H9 (cell line): ENCODE measurements at regions not wholly inside any gene's neighbourhood (a gene's known extent, or its start where the extent isn't known, plus 50 kb on each side); places are given as distances from the start of the nearest gene placed in this dataset.

ENCODE experiments used
- DNase-seq: peaks from one replicate; pipeline ENCODE4 v3.0.0-alpha.2; 2017
- H2AFZ ChIP-seq: one replicate; pipeline ENCODE4 v1.6.1; 2013; ENCODE audit warnings: mild to moderate bottlenecking, low read length, control low read depth, moderate library complexity
- H2AK5ac ChIP-seq: 2 replicates; pipeline ENCODE4 v1.6.1; 2013; ENCODE audit warnings: low read length, control low read depth, mixed read lengths; ENCODE audit not compliant: insufficient read length
- H2BK120ac ChIP-seq: one replicate; pipeline ENCODE4 v1.6.1; 2013; ENCODE audit warnings: low read depth, mild to moderate bottlenecking, low read length, control low read depth, inconsistent platforms; ENCODE audit not compliant: poor library complexity, severe bottlenecking
- H2BK12ac ChIP-seq: 2 replicates; pipeline ENCODE4 v1.6.1; 2013; ENCODE audit warnings: low read length, control low read depth, mixed read lengths, low read depth; ENCODE audit not compliant: insufficient read length
- H2BK15ac ChIP-seq: 2 replicates; pipeline ENCODE4 v1.6.1; 2013; ENCODE audit warnings: low read depth, low read length, control low read depth
- H2BK20ac ChIP-seq: one replicate; pipeline ENCODE4 v1.6.1; 2013; ENCODE audit warnings: low read depth, mild to moderate bottlenecking, low read length, control low read depth, inconsistent platforms; ENCODE audit not compliant: poor library complexity, severe bottlenecking
- H2BK5ac ChIP-seq: 2 replicates; pipeline ENCODE4 v1.6.1; 2013; ENCODE audit warnings: low read length, control low read depth, mixed read lengths; ENCODE audit not compliant: insufficient read length
- H3K14ac ChIP-seq: 2 replicates; pipeline ENCODE4 v1.6.1; 2013; ENCODE audit warnings: low read length, control low read depth; ENCODE audit not compliant: insufficient read depth
- H3K18ac ChIP-seq: 2 replicates; pipeline ENCODE4 v1.6.1; 2013; ENCODE audit warnings: low read depth, mild to moderate bottlenecking, mixed read lengths, low read length, control low read depth; ENCODE audit not compliant: insufficient read length
- H3K23ac ChIP-seq: 2 replicates; pipeline ENCODE4 v1.6.1; 2013; ENCODE audit warnings: low read length, control low read depth, mixed read lengths, low read depth; ENCODE audit not compliant: insufficient read length
- H3K23me2 ChIP-seq: 2 replicates; pipeline ENCODE4 v1.6.1; 2013; ENCODE audit warnings: low read depth, mild to moderate bottlenecking, mixed read lengths, low read length, control low read depth; ENCODE audit not compliant: insufficient read length, poor library complexity, severe bottlenecking
- H3K27ac ChIP-seq: 2 replicates; pipeline ENCODE4 v1.5.1; 2013; ENCODE audit warnings: low read length, control low read depth, mixed read lengths, low read depth; ENCODE audit not compliant: insufficient read length
- H3K27me3 ChIP-seq: 2 replicates; pipeline ENCODE4 v1.6.1; 2013; ENCODE audit warnings: low read length, control low read depth, inconsistent platforms; ENCODE audit not compliant: insufficient read depth
- H3K4ac ChIP-seq: 2 replicates; pipeline ENCODE4 v1.6.1; 2013; ENCODE audit warnings: low read depth, mild to moderate bottlenecking, control low read depth, inconsistent platforms, low read length, moderate library complexity
- H3K4me1 ChIP-seq: 2 replicates; pipeline ENCODE4 v1.6.1; 2013; ENCODE audit warnings: low read length, control low read depth, inconsistent platforms; ENCODE audit not compliant: insufficient read depth
- H3K4me2 ChIP-seq: 2 replicates; pipeline ENCODE4 v1.6.1; 2013; ENCODE audit warnings: low read length, control low read depth, mixed read lengths; ENCODE audit not compliant: insufficient read length, insufficient read depth
- H3K56ac ChIP-seq: 2 replicates; pipeline ENCODE4 v1.6.1; 2013; ENCODE audit warnings: low read depth, mild to moderate bottlenecking, mixed read lengths, low read length, control low read depth; ENCODE audit not compliant: insufficient read length
- H3K79me1 ChIP-seq: 2 replicates; pipeline ENCODE4 v1.6.1; 2013; ENCODE audit warnings: low read depth, mild to moderate bottlenecking, moderate library complexity, low read length, control low read depth, inconsistent platforms; ENCODE audit not compliant: insufficient read depth, poor library complexity, severe bottlenecking
- H3K79me2 ChIP-seq: 2 replicates; pipeline ENCODE4 v1.6.1; 2013; ENCODE audit warnings: low read length, control low read depth, inconsistent platforms; ENCODE audit not compliant: insufficient read depth
- H3K9ac ChIP-seq: 2 replicates; pipeline ENCODE4 v1.6.1; 2013; ENCODE audit warnings: low read length, control low read depth, mixed read lengths; ENCODE audit not compliant: insufficient read length; ENCODE audit errors: extremely low read depth
- H3K9me3 ChIP-seq: one replicate; pipeline ENCODE4 v1.6.1; 2013; ENCODE audit warnings: low read depth, low read length, inconsistent platforms; ENCODE audit not compliant: control insufficient read depth
- H3T11ph ChIP-seq: one replicate; pipeline ENCODE4 v1.6.1; 2013; ENCODE audit warnings: mild to moderate bottlenecking, low read length, control low read depth, inconsistent platforms
- H4K20me1 ChIP-seq: one replicate; pipeline ENCODE4 v1.6.1; 2013; ENCODE audit not compliant: control insufficient read depth, insufficient read length, insufficient read depth
- H4K5ac ChIP-seq: 2 replicates; pipeline ENCODE4 v1.6.1; 2013; ENCODE audit warnings: low read depth, mild to moderate bottlenecking, mixed read lengths, low read length, control low read depth; ENCODE audit not compliant: insufficient read length
- H4K8ac ChIP-seq: replicated peaks from 2 replicates; pipeline ENCODE4 v1.6.1; 2013; ENCODE audit warnings: low read length, control low read depth, mixed read lengths, low read depth; ENCODE audit not compliant: insufficient read length
- H4K91ac ChIP-seq: 2 replicates; pipeline ENCODE4 v1.6.1; 2013; ENCODE audit warnings: low read depth, mild to moderate bottlenecking, moderate library complexity, mixed read lengths, low read length, control low read depth; ENCODE audit not compliant: insufficient read length
- H3K27ac Mint-ChIP-seq, 3 experiments: 2 replicates in 2 of 3; 3 replicates in 1 of 3; pipeline ENCODE4 v1.8.0; 2020 to 2021; ENCODE audit warnings: mixed read lengths in 3 of 3, mild to moderate bottlenecking in 1 of 3, moderate library complexity in 1 of 3
- H3K27me3 Mint-ChIP-seq: 2 replicates; pipeline ENCODE4 v1.8.0; 2021; ENCODE audit warnings: low read depth, mild to moderate bottlenecking, moderate library complexity, mixed read lengths
- H3K36me3 Mint-ChIP-seq, 3 experiments: 2 replicates in 2 of 3; 3 replicates in 1 of 3; pipeline ENCODE4 v1.8.0; 2020 to 2021; ENCODE audit warnings: low read depth in 3 of 3, mixed read lengths in 3 of 3; ENCODE audit not compliant: insufficient read depth in 1 of 3
- H3K4me1 Mint-ChIP-seq, 2 experiments: 2 replicates each; pipeline ENCODE4 v1.8.0; 2020; ENCODE audit warnings: mixed read lengths in 2 of 2
- H3K4me3 Mint-ChIP-seq, 2 experiments: 2 replicates in 1 of 2; 3 replicates in 1 of 2; pipeline ENCODE4 v1.8.0; 2020 to 2021; ENCODE audit warnings: mild to moderate bottlenecking in 2 of 2, mixed read lengths in 2 of 2, moderate library complexity in 1 of 2
- H3K9me3 Mint-ChIP-seq, 2 experiments: 2 replicates in 1 of 2; 3 replicates in 1 of 2; pipeline ENCODE4 v1.8.0; 2020; ENCODE audit warnings: mild to moderate bottlenecking in 2 of 2, mixed read lengths in 2 of 2, moderate library complexity in 1 of 2
- CTCF ChIP-seq: fragments of 200-600 bp; sonication (generic); conservative IDR thresholded peaks from 3 replicates; pipeline ENCODE4 v1.8.0; 2021; ENCODE audit warnings: antibody characterized with exemption, mild to moderate bottlenecking

- H3K79me2 ChIP-seq = no peaks in the 10 kb centered on the region
- H3K56ac ChIP-seq = no peak overlapping the region
- no peak overlapping the region for H2AK5ac ChIP-seq
- no peak overlapping the region for H2BK12ac ChIP-seq
- H4K91ac ChIP-seq = no peak overlapping the region
- H3K18ac ChIP-seq = no peak overlapping the region
- H4K20me1 ChIP-seq = no peaks in the 10 kb centered on the region
- H4K5ac ChIP-seq = no peak overlapping the region
- H3K23ac ChIP-seq = no peak overlapping the region
- no peaks in the 10 kb centered on the region for H3K27me3 ChIP-seq
- H2AFZ ChIP-seq = no peak overlapping the region
- H3K27ac ChIP-seq = no peak overlapping the region
- no peaks in the 10 kb centered on the region for H3K9me3 ChIP-seq
- H4K8ac ChIP-seq = no peak overlapping the region
- Mint-ChIP-seq H3K4me1 (no peaks in the 10 kb centered on the region), H3K4me3 (no peak overlapping the region), H3K27me3 (no peaks in the 10 kb centered on the region), H3K9me3 (no peaks in the 10 kb centered on the region), H3K36me3 (no peaks in the 10 kb centered on the region), H3K27ac (no peak overlapping the region)
- H3K4me1 ChIP-seq = no peaks in the 10 kb centered on the region
- H2BK15ac ChIP-seq = no peak overlapping the region
- DNase-seq = no peak
- no peak overlapping the region for H3K14ac ChIP-seq
- H3K23me2 ChIP-seq = no peaks in the 10 kb centered on the region
- no peak overlapping the region for H3K4me2 ChIP-seq
- no peaks in the 10 kb centered on the region for H3K79me1 ChIP-seq
- H2BK20ac ChIP-seq = no peak overlapping the region
- H3K4ac ChIP-seq = no peak overlapping the region
- no peak for TF ChIP-seq CTCF
- no peak overlapping the region for H3K9ac ChIP-seq
- H2BK120ac ChIP-seq = no peak overlapping the region
- no peak overlapping the region for H3T11ph ChIP-seq
- no peak overlapping the region for H2BK5ac ChIP-seq
These were observed 354.9 kb upstream of the SNX7 start for GRCh38 chr1:98306517-98307089.
